Progenitor cell of endocrine pancreas (in vitro differentiated cells): ENCODE measurements at regions not wholly inside any gene's neighbourhood (a gene's known extent, or its start where the extent isn't known, plus 50 kb on each side); places are given as distances from the start of the nearest gene placed in this dataset.

Experiments
- DNase-seq: peaks from one replicate; pipeline ENCODE4 v3.0.0; 2021; ENCODE audit warnings: low spot score; ENCODE audit not compliant: unreplicated experiment
- H3K27ac Mint-ChIP-seq: 2 replicates; pipeline ENCODE4 v1.8.0; 2021; ENCODE audit warnings: mild to moderate bottlenecking, moderate library complexity, mixed read lengths
- H3K27me3 Mint-ChIP-seq: 2 replicates; pipeline ENCODE4 v1.8.0; 2021; ENCODE audit warnings: mixed read lengths
- H3K36me3 Mint-ChIP-seq: 2 replicates; pipeline ENCODE4 v1.8.0; 2022; ENCODE audit warnings: mixed read lengths; ENCODE audit not compliant: insufficient read depth
- H3K4me1 Mint-ChIP-seq: 2 replicates; pipeline ENCODE4 v1.8.0; 2021; ENCODE audit warnings: low read depth, mixed read lengths
- H3K4me3 Mint-ChIP-seq: 2 replicates; pipeline ENCODE4 v1.8.0; 2021; ENCODE audit warnings: low read depth, mild to moderate bottlenecking, moderate library complexity, mixed read lengths
- H3K9me3 Mint-ChIP-seq: 2 replicates; pipeline ENCODE4 v1.8.0; 2021; ENCODE audit warnings: low read depth, mixed read lengths
- CTCF ChIP-seq: fragments of 200-600 bp; sonication (generic); IDR thresholded peaks from one replicate; pipeline ENCODE4 v1.5.0; 2021; ENCODE audit warnings: antibody characterized with exemption, mild to moderate bottlenecking; ENCODE audit not compliant: unreplicated experiment

GRCh38 chr16:59748531-59748930 lies 1014.4 kb upstream of the GOT2 start:
- Mint-ChIP-seq H3K36me3 (no peaks in the 10 kb centered on the region), H3K27ac (no peak overlapping the region), H3K9me3 (no peaks in the 10 kb centered on the region), H3K4me1 (no peaks in the 10 kb centered on the region), H3K4me3 (no peak overlapping the region), H3K27me3 (no peaks in the 10 kb centered on the region)
- no peak for DNase-seq
- no peak for TF ChIP-seq CTCF

GRCh38 chr16:59743504-59743903 lies 1009.4 kb upstream of the GOT2 start:
- no peaks in the 10 kb centered on the region for H3K4me1 Mint-ChIP-seq
- no peaks in the 10 kb centered on the region for H3K36me3 Mint-ChIP-seq
- H3K27ac Mint-ChIP-seq, result no peak overlapping the region
- H3K27me3 Mint-ChIP-seq, result no peaks in the 10 kb centered on the region
- H3K9me3 Mint-ChIP-seq, result no peaks in the 10 kb centered on the region
- no peak for TF ChIP-seq CTCF
- no peak overlapping the region for H3K4me3 Mint-ChIP-seq
- no peak for DNase-seq

GRCh38 chr16:59740858-59741257 lies 1006.7 kb upstream of the GOT2 start:
- TF ChIP-seq CTCF, result no peak
- H3K4me3 Mint-ChIP-seq, result no peak overlapping the region
- no peaks in the 10 kb centered on the region for H3K4me1 Mint-ChIP-seq
- H3K9me3 Mint-ChIP-seq, result no peaks in the 10 kb centered on the region
- no peaks in the 10 kb centered on the region for H3K27me3 Mint-ChIP-seq
- H3K27ac Mint-ChIP-seq, result no peak overlapping the region
- H3K36me3 Mint-ChIP-seq, result no peaks in the 10 kb centered on the region
- DNase-seq, result no peak

GRCh38 chr16:59737274-59737673 lies 1003.2 kb upstream of the GOT2 start:
- DNase-seq, result no peak
- Mint-ChIP-seq H3K36me3 (no peaks in the 10 kb centered on the region), H3K27ac (no peak overlapping the region), H3K4me1 (no peaks in the 10 kb centered on the region), H3K4me3 (no peak overlapping the region), H3K27me3 (no peaks in the 10 kb centered on the region), H3K9me3 (peaks cover 3% of the 10 kb centered on the region)
- TF ChIP-seq CTCF, result no peak

GRCh38 chr16:59733321-59733720 lies 999.2 kb upstream of the GOT2 start:
- Mint-ChIP-seq H3K9me3 (peaks cover 9% of the 10 kb centered on the region), H3K4me1 (no peaks in the 10 kb centered on the region), H3K27ac (no peak overlapping the region), H3K4me3 (no peak overlapping the region), H3K27me3 (peaks cover 4% of the 10 kb centered on the region), H3K36me3 (no peaks in the 10 kb centered on the region)
- no peak for TF ChIP-seq CTCF
- DNase-seq, result no peak

GRCh38 chr16:59729613-59730012 lies 995.5 kb upstream of the GOT2 start:
- H3K4me3 Mint-ChIP-seq, result no peak overlapping the region
- DNase-seq, result no peak
- H3K27me3 Mint-ChIP-seq, result peaks cover 10% of the 10 kb centered on the region
- H3K27ac Mint-ChIP-seq, result no peak overlapping the region
- H3K9me3 Mint-ChIP-seq, result peaks cover 7% of the 10 kb centered on the region
- H3K36me3 Mint-ChIP-seq, result no peaks in the 10 kb centered on the region
- TF ChIP-seq CTCF, result no peak
- no peaks in the 10 kb centered on the region for H3K4me1 Mint-ChIP-seq
